ENCODE measurements at regions not wholly inside any gene's neighbourhood (a gene's known extent, or its start where the extent isn't known, plus 50 kb on each side); places are given as distances from the start of the nearest gene placed in this dataset.

DNA sequence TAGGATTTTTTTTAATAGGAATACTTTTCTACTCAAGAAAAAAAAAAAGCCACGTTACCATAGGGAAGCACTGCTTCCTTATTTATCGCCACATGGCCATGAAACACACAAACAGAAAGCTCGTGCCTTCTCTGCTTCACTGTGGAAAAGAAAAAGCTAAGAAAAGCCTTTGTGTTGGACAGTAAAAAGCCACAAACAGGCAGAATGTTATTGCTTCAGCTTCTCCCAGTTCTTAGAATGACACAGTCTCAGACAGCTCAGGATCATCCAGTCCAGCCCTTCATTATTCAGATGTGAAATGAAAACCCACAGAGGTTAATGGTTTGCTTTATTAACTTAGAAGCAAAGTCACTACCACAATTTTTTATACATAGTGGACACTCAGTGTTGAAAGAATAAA is 181.6 kb upstream of the NOCT start:
- H3K9me3 ChIP-seq (replicated peaks; ENCODE audit: insufficient read depth, low read length) = no peaks in the 10 kb centered on the region
- no peaks in the 10 kb centered on the region for H3K36me3 ChIP-seq (replicated peaks; ENCODE audit: insufficient read depth, low read length)
- H4K20me1 ChIP-seq (ENCODE audit: insufficient read depth, low read length) = no peaks in the 10 kb centered on the region
- H3K4me1 ChIP-seq (ENCODE audit: low read length) = no peaks in the 10 kb centered on the region
- H3K27me3 ChIP-seq (replicated peaks; ENCODE audit: insufficient read depth, low read length) = no peaks in the 10 kb centered on the region
- no peaks in the 10 kb centered on the region for H3F3A ChIP-seq (ENCODE audit: insufficient read depth, low read length)
- DNase-seq = no peak
- H3K9me2 ChIP-seq (replicated peaks; ENCODE audit: insufficient read depth, low read length) = no peaks in the 10 kb centered on the region
- no peaks in the 10 kb centered on the region for H3K79me2 ChIP-seq (ENCODE audit: low read length)
- TF ChIP-seq, protein P1, sequence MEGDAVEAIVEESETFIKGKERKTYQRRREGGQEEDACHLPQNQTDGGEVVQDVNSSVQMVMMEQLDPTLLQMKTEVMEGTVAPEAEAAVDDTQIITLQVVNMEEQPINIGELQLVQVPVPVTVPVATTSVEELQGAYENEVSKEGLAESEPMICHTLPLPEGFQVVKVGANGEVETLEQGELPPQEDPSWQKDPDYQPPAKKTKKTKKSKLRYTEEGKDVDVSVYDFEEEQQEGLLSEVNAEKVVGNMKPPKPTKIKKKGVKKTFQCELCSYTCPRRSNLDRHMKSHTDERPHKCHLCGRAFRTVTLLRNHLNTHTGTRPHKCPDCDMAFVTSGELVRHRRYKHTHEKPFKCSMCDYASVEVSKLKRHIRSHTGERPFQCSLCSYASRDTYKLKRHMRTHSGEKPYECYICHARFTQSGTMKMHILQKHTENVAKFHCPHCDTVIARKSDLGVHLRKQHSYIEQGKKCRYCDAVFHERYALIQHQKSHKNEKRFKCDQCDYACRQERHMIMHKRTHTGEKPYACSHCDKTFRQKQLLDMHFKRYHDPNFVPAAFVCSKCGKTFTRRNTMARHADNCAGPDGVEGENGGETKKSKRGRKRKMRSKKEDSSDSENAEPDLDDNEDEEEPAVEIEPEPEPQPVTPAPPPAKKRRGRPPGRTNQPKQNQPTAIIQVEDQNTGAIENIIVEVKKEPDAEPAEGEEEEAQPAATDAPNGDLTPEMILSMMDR (IDR thresholded peaks at IDR 0.05; ENCODE audit: low read length) = no peak
- TF ChIP-seq EZH2phosphoT487 (IDR thresholded peaks at IDR 0.05; ENCODE audit: low read length) (no peak), EZH2 (optimal IDR thresholded peaks at IDR 0.05; ENCODE audit: low read depth, low read length) (no peak)
- H3K27ac ChIP-seq (ENCODE audit: low read length) = no peak overlapping the region
- H3K9ac ChIP-seq (ENCODE audit: low read length) = no peak overlapping the region
- no peak overlapping the region for H3K4me2 ChIP-seq (ENCODE audit: low read depth, low read length)
- H3K4me3 ChIP-seq (ENCODE audit: low read length) = no peak overlapping the region
- H2AFZ ChIP-seq (ENCODE audit: low read length) = no peak overlapping the region

DNA sequence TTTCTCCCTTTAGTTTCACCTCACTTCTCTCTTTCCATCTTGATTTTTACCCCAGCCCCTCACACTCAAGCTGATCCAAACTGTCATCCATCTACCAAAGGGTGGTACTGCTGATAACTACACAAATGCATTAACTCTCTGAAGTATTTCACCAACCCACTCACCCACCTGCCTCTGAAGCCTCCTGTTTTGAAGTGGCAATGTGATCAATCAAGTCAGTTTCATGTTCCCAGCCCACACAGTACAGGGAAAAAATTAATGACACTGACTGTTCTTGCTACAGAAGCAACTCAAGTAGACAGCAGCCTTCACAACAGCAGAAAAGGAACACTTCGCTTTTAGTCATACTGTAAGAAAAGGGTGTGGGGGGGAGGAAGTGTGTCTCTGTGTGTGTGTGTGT is 183.0 kb upstream of the NOCT start:
- Histone ChIP-seq H4K20me1 (ENCODE audit: insufficient read depth, low read length) (no peaks in the 10 kb centered on the region), H3K4me1 (ENCODE audit: low read length) (no peaks in the 10 kb centered on the region), H3K9me3 (replicated peaks; ENCODE audit: insufficient read depth, low read length) (no peaks in the 10 kb centered on the region), H3K9ac (ENCODE audit: low read length) (no peak overlapping the region), H3K27ac (ENCODE audit: low read length) (no peak overlapping the region), H3K4me3 (ENCODE audit: low read length) (no peak overlapping the region), H3K79me2 (ENCODE audit: low read length) (no peaks in the 10 kb centered on the region), H3K4me2 (ENCODE audit: low read depth, low read length) (no peak overlapping the region), H3K9me2 (replicated peaks; ENCODE audit: insufficient read depth, low read length) (no peaks in the 10 kb centered on the region), H2AFZ (ENCODE audit: low read length) (no peak overlapping the region), H3F3A (ENCODE audit: insufficient read depth, low read length) (no peaks in the 10 kb centered on the region), H3K27me3 (replicated peaks; ENCODE audit: insufficient read depth, low read length) (no peaks in the 10 kb centered on the region), H3K36me3 (replicated peaks; ENCODE audit: insufficient read depth, low read length) (no peaks in the 10 kb centered on the region)
- no peak for TF ChIP-seq EZH2phosphoT487 (IDR thresholded peaks at IDR 0.05; ENCODE audit: low read length)
- TF ChIP-seq, protein P1 (IDR thresholded peaks at IDR 0.05; ENCODE audit: low read length) = no peak
- TF ChIP-seq EZH2 (optimal IDR thresholded peaks at IDR 0.05; ENCODE audit: low read depth, low read length) = no peak
- no peak for DNase-seq

DNA sequence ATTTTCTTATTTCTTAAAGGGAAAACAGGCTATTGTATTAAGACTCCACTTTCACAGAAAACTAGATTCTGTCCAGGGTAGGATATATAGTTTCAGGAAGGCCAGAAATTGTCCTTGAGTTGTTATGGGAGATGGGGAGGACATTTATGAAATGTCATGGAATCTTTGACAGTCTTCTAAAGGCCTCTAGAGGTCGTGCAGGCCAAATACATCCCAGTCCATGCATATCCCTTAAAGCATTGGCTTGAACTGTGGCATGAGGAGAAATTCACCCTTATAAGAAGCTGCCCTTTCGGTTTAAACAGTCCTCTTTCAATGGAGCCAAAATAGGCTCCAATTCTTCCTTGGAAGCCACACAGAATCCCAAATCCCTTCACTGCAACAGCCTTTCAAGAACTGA is 183.6 kb upstream of the NOCT start:
- Histone ChIP-seq H3K4me2 (ENCODE audit: low read depth, low read length) (no peak overlapping the region), H3K9me2 (replicated peaks; ENCODE audit: insufficient read depth, low read length) (no peaks in the 10 kb centered on the region), H2AFZ (ENCODE audit: low read length) (no peak overlapping the region), H3K4me1 (ENCODE audit: low read length) (no peaks in the 10 kb centered on the region), H3K36me3 (replicated peaks; ENCODE audit: insufficient read depth, low read length) (no peaks in the 10 kb centered on the region), H3F3A (ENCODE audit: insufficient read depth, low read length) (no peaks in the 10 kb centered on the region), H3K27me3 (replicated peaks; ENCODE audit: insufficient read depth, low read length) (no peaks in the 10 kb centered on the region), H3K79me2 (ENCODE audit: low read length) (no peaks in the 10 kb centered on the region), H4K20me1 (ENCODE audit: insufficient read depth, low read length) (no peaks in the 10 kb centered on the region), H3K9me3 (replicated peaks; ENCODE audit: insufficient read depth, low read length) (no peaks in the 10 kb centered on the region), H3K9ac (ENCODE audit: low read length) (no peak overlapping the region), H3K27ac (ENCODE audit: low read length) (no peak overlapping the region), H3K4me3 (ENCODE audit: low read length) (no peak overlapping the region)
- no peak for DNase-seq
- no peak for TF ChIP-seq EZH2 (optimal IDR thresholded peaks at IDR 0.05; ENCODE audit: low read depth, low read length)
- TF ChIP-seq EZH2phosphoT487 (IDR thresholded peaks at IDR 0.05; ENCODE audit: low read length) = no peak
- TF ChIP-seq, protein P1 (IDR thresholded peaks at IDR 0.05; ENCODE audit: low read length) = no peak
